ENCODE measurements at regions not wholly inside any gene's neighbourhood (a gene's known extent, or its start where the extent isn't known, plus 50 kb on each side); places are given as distances from the start of the nearest gene placed in this dataset.

GRCh38 chr3:109902549-109902948 is 565.2 kb upstream of the DPPA4 start:
- no peak for DNase-seq (ENCODE audit: low read depth in 2 of 2)

- no peak for DNase-seq (ENCODE audit: low read depth in 2 of 2)
Observed at GRCh38 chr3:109903100-109903499, 565.8 kb upstream of the DPPA4 start.

- DNase-seq (ENCODE audit: low read depth in 2 of 2): no peak
Observed at GRCh38 chr3:109910772-109911171, 573.4 kb upstream of the DPPA4 start.

- no peak for DNase-seq (ENCODE audit: low read depth in 2 of 2)
Observed at GRCh38 chr3:109918740-109919139, 581.4 kb upstream of the DPPA4 start.

- no peak for DNase-seq (ENCODE audit: low read depth in 2 of 2)
Observed at GRCh38 chr3:109920749-109921148, 583.4 kb upstream of the DPPA4 start.

- no peak for DNase-seq (ENCODE audit: low read depth in 2 of 2)
Observed at GRCh38 chr3:109921509-109921908, 584.2 kb upstream of the DPPA4 start.

GRCh38 chr3:109922856-109923255 is 585.5 kb upstream of the DPPA4 start:
- no peak for DNase-seq (ENCODE audit: low read depth in 2 of 2)

GRCh38 chr3:109923431-109923830 is 586.1 kb upstream of the DPPA4 start:
- DNase-seq (ENCODE audit: low read depth in 2 of 2): no peak

GRCh38 chr3:109924196-109924595 is 586.9 kb upstream of the DPPA4 start:
- DNase-seq (ENCODE audit: low read depth in 2 of 2): no peak

- no peak for DNase-seq (ENCODE audit: low read depth in 2 of 2)
Observed at GRCh38 chr3:109926376-109926775, 589.0 kb upstream of the DPPA4 start.

- no peak for DNase-seq (ENCODE audit: low read depth in 2 of 2)
Observed at GRCh38 chr3:109927161-109927560, 589.8 kb upstream of the DPPA4 start.

GRCh38 chr3:109927726-109928125 is 590.4 kb upstream of the DPPA4 start:
- no peak for DNase-seq (ENCODE audit: low read depth in 2 of 2)

- no peak for DNase-seq (ENCODE audit: low read depth in 2 of 2)
Observed at GRCh38 chr3:109930582-109930981, 593.2 kb upstream of the DPPA4 start.

- DNase-seq (ENCODE audit: low read depth in 2 of 2): no peak
Observed at GRCh38 chr3:109933576-109933975, 596.2 kb upstream of the DPPA4 start.

- no peak for DNase-seq (ENCODE audit: low read depth in 2 of 2)
Observed at GRCh38 chr3:109939817-109940216, 602.5 kb upstream of the DPPA4 start.

- DNase-seq (ENCODE audit: low read depth in 2 of 2): no peak
Observed at GRCh38 chr3:109943181-109943580, 605.8 kb upstream of the DPPA4 start.

- DNase-seq (ENCODE audit: low read depth in 2 of 2): no peak
Observed at GRCh38 chr3:109944836-109945235, 607.5 kb upstream of the DPPA4 start.

GRCh38 chr3:109952924-109953323 is 615.6 kb upstream of the DPPA4 start:
- no peak for DNase-seq (ENCODE audit: low read depth in 2 of 2)

- no peak for DNase-seq (ENCODE audit: low read depth in 2 of 2)
Observed at GRCh38 chr3:109963831-109964230, 626.5 kb upstream of the DPPA4 start.

GRCh38 chr3:109973733-109974132 is 636.4 kb upstream of the DPPA4 start:
- no peak for DNase-seq (ENCODE audit: low read depth in 2 of 2)

- DNase-seq (ENCODE audit: low read depth in 2 of 2): no peak
Observed at GRCh38 chr3:109977897-109978296, 640.6 kb upstream of the DPPA4 start.

- no peak for DNase-seq (ENCODE audit: low read depth in 2 of 2)
Observed at GRCh38 chr3:109982201-109982600, 644.9 kb upstream of the DPPA4 start.

- no peak for DNase-seq (ENCODE audit: low read depth in 2 of 2)
Observed at GRCh38 chr3:109984976-109985375, 647.6 kb upstream of the DPPA4 start.

- DNase-seq (ENCODE audit: low read depth in 2 of 2): no peak
Observed at GRCh38 chr3:109985943-109986555, 648.7 kb upstream of the DPPA4 start.

Data from stimulated activated CD8-positive, alpha-beta memory T cell treated with anti-CD3 and anti-CD28 coated beads, Interleukin-15, amount 100 ng/mL, for 4 hours (primary cell).